PC-9 (cell line): ENCODE measurements at regions not wholly inside any gene's neighbourhood (a gene's known extent, or its start where the extent isn't known, plus 50 kb on each side); places are given as distances from the start of the nearest gene placed in this dataset.

Experiments
- BruUV-seq: library from RNA; stranded (reverse); fragments of 400-500 nt; replicated peaks from 2 replicates; lab custom pipeline; 2021; lab: Mats Ljungman, UMichigan
- CTCF ChIA-PET: fragments of 300-600 bp; sonication (Branson Sonifier 250); formaldehyde crosslinking; loops from one replicate; lab custom pipeline; 2022; ENCODE audit warnings: antibody characterized with exemption; lab: Charles Lee
- POLR2A ChIA-PET: fragments of 300-600 bp; sonication (Branson Sonifier 250); formaldehyde crosslinking; loops from one replicate; lab custom pipeline; 2022; ENCODE audit warnings: antibody characterized with exemption; ENCODE audit not compliant: unreplicated experiment; lab: Charles Lee
- DNase-seq, 2 experiments: peaks; one replicate each; pipeline versions ENCODE4 v3.0.0 to v3.0.0-alpha.2; 2015 to 2022; ENCODE audit warnings: mixed read lengths in 1 of 2
- H2AFZ ChIP-seq: fragments of 200-600 bp; sonication (generic); 2 replicates; pipeline ENCODE4 v1.8.1; 2017; ENCODE audit warnings: antibody characterized with exemption
- H3F3A ChIP-seq: fragments of 200-600 bp; sonication (generic); 2 replicates; pipeline ENCODE4 v1.8.1; 2017; ENCODE audit warnings: antibody characterized with exemption, mild to moderate bottlenecking, low read depth; ENCODE audit not compliant: insufficient read depth
- H3K27ac ChIP-seq: fragments of 200-600 bp; sonication (generic); 2 replicates; pipeline ENCODE4 v1.6.1; 2016; ENCODE audit warnings: mixed run types
- H3K27me3 ChIP-seq: fragments of 200-600 bp; sonication (generic); 2 replicates; pipeline ENCODE4 v1.6.1; 2016; ENCODE audit warnings: low read depth, mixed run types; ENCODE audit not compliant: insufficient read depth
- H3K36me3 ChIP-seq: fragments of 200-600 bp; sonication (generic); 2 replicates; pipeline ENCODE4 v1.6.1; 2016; ENCODE audit warnings: low read depth, mixed run types
- H3K4me1 ChIP-seq: fragments of 200-600 bp; sonication (generic); replicated peaks from 2 replicates; pipeline ENCODE4 v1.6.1; 2016; ENCODE audit warnings: mixed run types; ENCODE audit not compliant: insufficient read depth
- H3K4me2 ChIP-seq: fragments of 200-600 bp; sonication (generic); 2 replicates; pipeline ENCODE4 v1.6.1; 2017; ENCODE audit warnings: mixed run types
- H3K4me3 ChIP-seq: fragments of 200-600 bp; sonication (generic); 2 replicates; pipeline ENCODE4 v1.6.1; 2016; ENCODE audit warnings: mixed run types
- H3K79me2 ChIP-seq: fragments of 200-600 bp; sonication (generic); 2 replicates; pipeline ENCODE4 v1.6.1; 2017; ENCODE audit warnings: low read depth, mixed run types
- H3K9me2 ChIP-seq: fragments of 200-600 bp; sonication (generic); 2 replicates; pipeline ENCODE4 v1.8.1; 2017; ENCODE audit warnings: mild to moderate bottlenecking; ENCODE audit not compliant: insufficient read depth
- H3K9me3 ChIP-seq: fragments of 200-600 bp; sonication (generic); 2 replicates; pipeline ENCODE4 v1.8.1; 2016; ENCODE audit warnings: low read depth; ENCODE audit not compliant: insufficient read depth
- H4K20me1 ChIP-seq: fragments of 200-600 bp; sonication (generic); 2 replicates; pipeline ENCODE4 v1.8.1; 2017; ENCODE audit not compliant: insufficient read depth
- CTCF ChIP-seq: fragments of 200-600 bp; sonication (generic); conservative IDR thresholded peaks from 2 replicates; pipeline ENCODE4 v1.6.1; 2017; ENCODE audit warnings: mixed run types, antibody characterized with exemption, mild to moderate bottlenecking, moderate library complexity
- EZH2 ChIP-seq: fragments of 200-600 bp; sonication (generic); IDR thresholded peaks from 2 replicates; pipeline ENCODE4 v1.8.0; 2017; ENCODE audit warnings: antibody characterized with exemption, low read depth
- intact Hi-C: fragments of 100-400 bp; cut with micrococcal nuclease; formaldehyde crosslinking; loops from one replicate; pipeline ENCODE4 v1.10.0; 2022; ENCODE audit not compliant: unreplicated experiment

DNA sequence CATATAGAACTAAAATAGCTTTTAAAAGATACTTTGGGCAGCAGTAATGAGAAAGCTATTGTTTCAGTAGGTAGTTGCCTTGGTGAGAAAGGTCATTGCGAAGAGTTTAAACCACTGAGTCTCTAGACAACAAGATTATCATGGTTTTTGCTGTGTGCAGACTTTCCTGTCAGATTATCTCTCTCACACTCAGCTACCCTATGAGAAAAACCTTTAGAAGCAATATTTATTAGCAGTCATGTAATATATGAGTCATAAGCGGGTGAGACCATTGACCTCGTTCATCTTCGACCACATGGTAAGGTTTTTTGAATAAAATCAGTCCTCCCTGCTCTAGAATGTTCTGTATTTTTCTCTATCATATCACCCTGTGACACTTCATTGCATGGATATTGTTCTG lies 59.9 kb downstream of the GPR65 start:
- DNase-seq = no peak
- TF ChIP-seq EZH2 (no peak), CTCF (no peak)
- no TSS peak for BruUV-seq
- no peaks in the 10 kb centered on the region for H3K9me3 ChIP-seq
- H3K4me2 ChIP-seq = no peak overlapping the region
- H3K4me3 ChIP-seq = no peak overlapping the region
- no peaks in the 10 kb centered on the region for H4K20me1 ChIP-seq
- H3F3A ChIP-seq = no peaks in the 10 kb centered on the region
- H3K9me2 ChIP-seq = no peaks in the 10 kb centered on the region
- intact Hi-C loops = no loop called here
- H2AFZ ChIP-seq = no peak overlapping the region
- H3K36me3 ChIP-seq = no peaks in the 10 kb centered on the region
- H3K27ac ChIP-seq = no peak overlapping the region
- no peaks in the 10 kb centered on the region for H3K79me2 ChIP-seq
- no peaks in the 10 kb centered on the region for H3K4me1 ChIP-seq
- ChIA-PET CTCF (no interaction called here), POLR2A (no interaction called here)
- H3K27me3 ChIP-seq = no peaks in the 10 kb centered on the region

DNA sequence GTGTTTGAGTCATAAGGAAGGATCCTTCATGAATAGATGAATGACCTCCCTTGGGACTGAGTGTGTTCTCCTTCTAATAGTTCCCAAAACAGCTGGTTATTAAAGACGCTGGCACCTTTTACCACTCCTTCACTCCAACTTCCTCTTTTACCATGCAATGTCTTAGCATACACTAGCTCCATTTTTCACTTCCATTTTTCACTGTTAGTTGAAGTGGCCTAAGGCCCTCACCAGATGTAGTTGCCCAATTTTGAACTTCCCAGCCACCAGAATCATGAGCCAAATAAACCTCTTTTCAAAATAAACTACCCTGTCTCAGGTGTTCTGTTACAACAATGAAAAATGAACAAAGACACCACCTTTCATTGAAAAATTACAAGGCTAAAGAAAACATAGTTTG lies 64.7 kb downstream of the GPR65 start:
- Histone ChIP-seq H3K79me2 (no peaks in the 10 kb centered on the region), H3K36me3 (no peaks in the 10 kb centered on the region), H3K27ac (no peak overlapping the region), H3F3A (no peaks in the 10 kb centered on the region), H3K9me2 (no peaks in the 10 kb centered on the region), H2AFZ (no peak overlapping the region), H3K27me3 (no peaks in the 10 kb centered on the region), H4K20me1 (no peaks in the 10 kb centered on the region), H3K9me3 (no peaks in the 10 kb centered on the region), H3K4me3 (no peak overlapping the region), H3K4me1 (no peaks in the 10 kb centered on the region), H3K4me2 (no peak overlapping the region)
- no TSS peak for BruUV-seq
- DNase-seq = no peak
- ChIA-PET CTCF (no interaction called here), POLR2A (no interaction called here)
- intact Hi-C loops = no loop called here
- TF ChIP-seq EZH2 (no peak), CTCF (no peak)

GRCh38 chr14:88075269-88075981 lies 70.5 kb downstream of the GPR65 start:
- Histone ChIP-seq H3K9me3 (no peaks in the 10 kb centered on the region), H4K20me1 (no peaks in the 10 kb centered on the region), H3K79me2 (no peaks in the 10 kb centered on the region), H3K27ac (no peak overlapping the region), H3K36me3 (no peaks in the 10 kb centered on the region), H3F3A (no peaks in the 10 kb centered on the region), H3K4me3 (no peak overlapping the region), H3K27me3 (no peaks in the 10 kb centered on the region), H3K4me1 (no peaks in the 10 kb centered on the region), H2AFZ (no peak overlapping the region), H3K9me2 (no peaks in the 10 kb centered on the region), H3K4me2 (no peak overlapping the region)
- intact Hi-C loops = no loop called here
- CTCF ChIA-PET = no interaction called here
- POLR2A ChIA-PET = no interaction called here
- no TSS peak for BruUV-seq
- no peak for TF ChIP-seq EZH2
- TF ChIP-seq CTCF = no peak
- DNase-seq = no peak
